ENCODE measurements at regions not wholly inside any gene's neighbourhood (a gene's known extent, or its start where the extent isn't known, plus 50 kb on each side); places are given as distances from the start of the nearest gene placed in this dataset.

- TF ChIP-seq POLR2A (IDR thresholded peaks at IDR 0.05; ENCODE audit: low read depth) (no peak), CTCF (IDR thresholded peaks at IDR 0.05) (no peak)
These were observed 96.9 kb downstream of the MAB21L3 start for GRCh38 chr1:116208136-116208535.
